ENCODE measurements at regions not wholly inside any gene's neighbourhood (a gene's known extent, or its start where the extent isn't known, plus 50 kb on each side); places are given as distances from the start of the nearest gene placed in this dataset.

- TF ChIP-seq, protein P1, sequence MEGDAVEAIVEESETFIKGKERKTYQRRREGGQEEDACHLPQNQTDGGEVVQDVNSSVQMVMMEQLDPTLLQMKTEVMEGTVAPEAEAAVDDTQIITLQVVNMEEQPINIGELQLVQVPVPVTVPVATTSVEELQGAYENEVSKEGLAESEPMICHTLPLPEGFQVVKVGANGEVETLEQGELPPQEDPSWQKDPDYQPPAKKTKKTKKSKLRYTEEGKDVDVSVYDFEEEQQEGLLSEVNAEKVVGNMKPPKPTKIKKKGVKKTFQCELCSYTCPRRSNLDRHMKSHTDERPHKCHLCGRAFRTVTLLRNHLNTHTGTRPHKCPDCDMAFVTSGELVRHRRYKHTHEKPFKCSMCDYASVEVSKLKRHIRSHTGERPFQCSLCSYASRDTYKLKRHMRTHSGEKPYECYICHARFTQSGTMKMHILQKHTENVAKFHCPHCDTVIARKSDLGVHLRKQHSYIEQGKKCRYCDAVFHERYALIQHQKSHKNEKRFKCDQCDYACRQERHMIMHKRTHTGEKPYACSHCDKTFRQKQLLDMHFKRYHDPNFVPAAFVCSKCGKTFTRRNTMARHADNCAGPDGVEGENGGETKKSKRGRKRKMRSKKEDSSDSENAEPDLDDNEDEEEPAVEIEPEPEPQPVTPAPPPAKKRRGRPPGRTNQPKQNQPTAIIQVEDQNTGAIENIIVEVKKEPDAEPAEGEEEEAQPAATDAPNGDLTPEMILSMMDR (IDR thresholded peaks at IDR 0.05), result no peak
- no peak for TF ChIP-seq POLR2AphosphoS5 (IDR thresholded peaks at IDR 0.05)
Observed at GRCh38 chr3:137099364-137100219, 141.8 kb downstream of the IL20RB start.
